Panc1 (cell line): ENCODE measurements at regions not wholly inside any gene's neighbourhood (a gene's known extent, or its start where the extent isn't known, plus 50 kb on each side); places are given as distances from the start of the nearest gene placed in this dataset.

ENCODE experiments used
- ATAC-seq: fragments of 200-7000 bp; cut with Tn5 transposase; 2 replicates; pipeline ENCODE4 v1.9.1; 2020; ENCODE audit warnings: mild to moderate bottlenecking, moderate library complexity
- BruUV-seq: library from RNA; stranded (reverse); fragments of 400-500 nt; replicated peaks from 2 replicates; lab custom pipeline; 2021; lab: Mats Ljungman, UMichigan
- CTCF ChIA-PET: fragments of 300-600 bp; sonication (Branson Sonifier 250); formaldehyde crosslinking; loops from one replicate; lab custom pipeline; 2022; ENCODE audit warnings: antibody characterized with exemption; lab: Charles Lee
- POLR2A ChIA-PET: fragments of 300-600 bp; sonication (Branson Sonifier 250); formaldehyde crosslinking; loops from one replicate; lab custom pipeline; 2022; ENCODE audit warnings: antibody characterized with exemption; lab: Charles Lee
- DNase-seq: peaks from one replicate; pipeline ENCODE4 v3.0.0-alpha.2; 2010; ENCODE audit warnings: low read depth, low spot score
- H3K27ac ChIP-seq: 2 replicates; pipeline ENCODE4 v1.5.1; 2011; ENCODE audit warnings: mild to moderate bottlenecking, low read length, inconsistent platforms
- H3K27me3 ChIP-seq: fragments of 200-500 bp; sonication (Bioruptor generic); 2 replicates; pipeline ENCODE4 v1.6.0; 2014; ENCODE audit warnings: low read length, inconsistent platforms; ENCODE audit not compliant: control insufficient read depth, insufficient read depth
- H3K36me3 ChIP-seq: fragments of 200-500 bp; sonication (Bioruptor generic); 2 replicates; pipeline ENCODE4 v1.5.1; 2014; ENCODE audit warnings: inconsistent platforms, mild to moderate bottlenecking, low read length, moderate library complexity; ENCODE audit not compliant: control insufficient read depth, insufficient read depth
- H3K4me1 ChIP-seq: 2 replicates; pipeline ENCODE4 v1.5.1; 2011; ENCODE audit warnings: inconsistent platforms, mild to moderate bottlenecking, low read length, moderate library complexity; ENCODE audit not compliant: control insufficient read depth, insufficient read depth
- H3K4me3 ChIP-seq, 2 experiments: 2 replicates each; pipeline ENCODE4 v1.5.1; 2011 to 2012; ENCODE audit warnings: low read depth in 2 of 2, low read length in 2 of 2, mild to moderate bottlenecking in 2 of 2, inconsistent platforms in 1 of 2, moderate library complexity in 1 of 2
- H3K9me3 ChIP-seq: fragments of 200-500 bp; sonication (Bioruptor generic); 2 replicates; pipeline ENCODE4 v1.5.1; 2014; ENCODE audit warnings: low read depth, mild to moderate bottlenecking, inconsistent platforms, low read length, moderate library complexity; ENCODE audit not compliant: control insufficient read depth, insufficient read depth
- CTCF ChIP-seq: fragments of 450-650 bp; IDR thresholded peaks from 2 replicates; pipeline ENCODE4 v1.5.1; 2017; ENCODE audit warnings: mild to moderate bottlenecking
- POLR2AphosphoS5 ChIP-seq: IDR thresholded peaks from 2 replicates; pipeline ENCODE4 v1.6.1; 2012; ENCODE audit warnings: mild to moderate bottlenecking, low read depth, low read length, moderate library complexity
- REST ChIP-seq, 2 experiments: IDR thresholded peaks; 2 replicates each; pipeline ENCODE4 v1.6.1; 2011 to 2012; ENCODE audit warnings: low read depth in 2 of 2, control low read depth in 1 of 2, low read length in 1 of 2, mild to moderate bottlenecking in 1 of 2, moderate library complexity in 1 of 2; ENCODE audit not compliant: insufficient read depth in 1 of 2
- SIN3A ChIP-seq: IDR thresholded peaks from 2 replicates; pipeline ENCODE4 v1.6.1; 2012; ENCODE audit warnings: low read depth, mild to moderate bottlenecking, low read length, moderate library complexity, borderline replicate concordance; ENCODE audit not compliant: insufficient read depth
- TCF7L2 ChIP-seq: IDR thresholded peaks from 2 replicates; pipeline ENCODE4 v1.6.1; 2011; ENCODE audit warnings: mild to moderate bottlenecking, low read depth, low read length, inconsistent platforms
- in situ Hi-C: cut with HindIII; loops from 2 replicates; pipeline ENCODE4 v1.10.0; 2016; ENCODE audit warnings: low sequenced_read_pairs, low pct_unique_long_range_greater_than_20kb
- intact Hi-C: fragments of 100-400 bp; cut with micrococcal nuclease; formaldehyde crosslinking; loops from one replicate; pipeline ENCODE4 v1.10.0; 2022; ENCODE audit not compliant: unreplicated experiment

GRCh38 chr3:159158801-159159200 lies 356.9 kb downstream of the MFSD1 start:
- ChIA-PET CTCF (no interaction called here), POLR2A (interaction anchor here (0.6 kb wide), 1 partner anchor 322 kb away, joined by 3 read pairs; no protein-coding TSS in a partner anchor)
- no TSS peak for BruUV-seq
- no peaks in the 10 kb centered on the region for H3K9me3 ChIP-seq
- DNase-seq (no peak), ATAC-seq (no peak)
- H3K27ac ChIP-seq = no peak overlapping the region
- no peaks in the 10 kb centered on the region for H3K4me1 ChIP-seq
- H3K27me3 ChIP-seq = no peaks in the 10 kb centered on the region
- H3K4me3 ChIP-seq = no peak overlapping the region
- intact Hi-C loops (no loop called here), in situ Hi-C loops (no loop called here)
- TF ChIP-seq CTCF (no peak), REST (IDR thresholded peaks at IDR 0.05; ENCODE audit: insufficient read depth in 1 of 2, low read depth in 2 of 2, low read length in 1 of 2) (no peak), TCF7L2 (no peak), POLR2AphosphoS5 (no peak), SIN3A (no peak)
- no peaks in the 10 kb centered on the region for H3K36me3 ChIP-seq

DNA sequence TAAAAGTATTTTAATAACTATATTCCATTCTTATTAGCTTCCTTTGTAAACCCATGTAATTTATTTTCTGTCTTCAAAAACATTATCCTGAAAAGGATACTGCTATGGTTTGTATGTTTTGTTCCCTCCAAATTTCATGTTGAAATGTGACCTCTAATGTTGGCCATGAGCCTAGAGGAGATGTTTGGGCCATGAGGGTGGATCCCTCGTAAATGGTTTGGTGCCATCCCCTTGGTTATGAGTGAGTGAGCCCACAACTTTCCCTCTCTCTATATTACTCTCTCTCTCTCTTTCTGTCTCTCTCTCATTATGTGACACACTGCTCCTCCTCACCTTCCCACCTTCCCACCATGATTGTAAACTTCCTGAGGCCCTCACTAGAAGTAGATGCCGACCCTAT lies 357.7 kb downstream of the MFSD1 start:
- no peaks in the 10 kb centered on the region for H3K36me3 ChIP-seq
- H3K27me3 ChIP-seq = no peaks in the 10 kb centered on the region
- H3K27ac ChIP-seq = no peak overlapping the region
- ATAC-seq = no peak
- intact Hi-C loops = no loop called here
- BruUV-seq = no TSS peak
- H3K4me1 ChIP-seq = no peaks in the 10 kb centered on the region
- TF ChIP-seq POLR2AphosphoS5 (no peak), REST (IDR thresholded peaks at IDR 0.05; ENCODE audit: insufficient read depth in 1 of 2, low read depth in 2 of 2, low read length in 1 of 2) (no peak), CTCF (no peak), TCF7L2 (no peak), SIN3A (no peak)
- no peaks in the 10 kb centered on the region for H3K9me3 ChIP-seq
- POLR2A ChIA-PET = no interaction called here
- CTCF ChIA-PET = no interaction called here
- no peak for DNase-seq
- in situ Hi-C loops = no loop called here
- no peak overlapping the region for H3K4me3 ChIP-seq
